8988T (cell line): ENCODE measurements at regions not wholly inside any gene's neighbourhood (a gene's known extent, or its start where the extent isn't known, plus 50 kb on each side); places are given as distances from the start of the nearest gene placed in this dataset.
"Not testable (repeated sequence)": the region's sequence is repeated elsewhere in the genome, so short reads cannot be mapped to it uniquely, and the experiment has no call there.

Experiments used
- DNase-seq: peaks from one replicate; pipeline ENCODE4 v3.0.0; 2011

- no peak for DNase-seq
These were observed 129.2 kb downstream of the TENT5A start for GRCh38 chr6:81623106-81623759.

DNA sequence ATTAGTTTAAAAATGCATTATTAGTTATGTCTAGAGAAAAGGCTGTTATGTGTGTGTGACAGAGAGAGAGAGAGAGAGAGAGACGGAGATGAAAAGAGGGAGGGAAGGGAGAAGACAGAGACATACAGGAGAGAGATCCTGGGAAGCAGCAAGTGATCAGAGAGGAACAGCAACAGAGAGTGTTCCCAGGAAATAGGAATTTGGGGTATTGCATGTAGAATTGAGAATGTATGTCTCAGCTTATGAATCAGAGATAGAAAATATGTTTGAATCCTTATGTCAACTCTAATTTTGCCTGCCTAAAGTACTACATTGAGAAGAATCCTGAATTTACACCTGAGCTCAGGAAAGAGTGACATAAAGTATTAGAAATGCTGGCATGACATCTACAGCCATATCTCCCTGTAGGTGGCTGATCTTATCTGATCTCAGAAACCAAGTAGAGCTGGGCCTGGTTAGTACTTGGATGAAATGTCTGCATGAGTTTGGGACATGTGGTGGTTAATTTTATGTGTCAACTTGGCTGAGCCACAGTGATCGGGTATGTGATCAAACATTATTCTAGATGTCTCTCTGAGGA is 130.6 kb downstream of the TENT5A start:
- no peak for DNase-seq

GRCh38 chr6:81614292-81614691 is 138.2 kb downstream of the TENT5A start:
- no peak for DNase-seq

DNA sequence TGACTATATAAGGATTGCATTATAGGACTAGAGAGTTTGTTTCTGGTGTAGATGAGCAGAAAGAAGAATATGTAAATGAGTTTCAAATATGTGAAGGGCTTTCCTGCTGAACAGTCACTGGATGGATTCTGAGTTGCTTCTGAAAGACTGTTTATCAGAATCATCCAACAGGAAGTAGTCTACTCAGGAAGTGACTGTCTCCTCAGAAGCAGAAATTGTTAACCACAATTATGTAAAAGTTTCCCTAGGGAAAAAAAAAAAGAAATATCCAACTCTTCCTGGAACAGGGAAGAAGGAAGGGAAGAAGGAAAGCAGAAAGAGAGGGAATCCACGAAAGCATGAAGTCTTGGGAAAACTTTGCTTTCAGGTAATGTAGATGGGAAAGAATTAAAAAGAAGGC is 138.9 kb downstream of the TENT5A start:
- DNase-seq: no peak

- DNase-seq: no peak
These were observed 140.3 kb downstream of the TENT5A start for GRCh38 chr6:81612136-81612535.

DNA sequence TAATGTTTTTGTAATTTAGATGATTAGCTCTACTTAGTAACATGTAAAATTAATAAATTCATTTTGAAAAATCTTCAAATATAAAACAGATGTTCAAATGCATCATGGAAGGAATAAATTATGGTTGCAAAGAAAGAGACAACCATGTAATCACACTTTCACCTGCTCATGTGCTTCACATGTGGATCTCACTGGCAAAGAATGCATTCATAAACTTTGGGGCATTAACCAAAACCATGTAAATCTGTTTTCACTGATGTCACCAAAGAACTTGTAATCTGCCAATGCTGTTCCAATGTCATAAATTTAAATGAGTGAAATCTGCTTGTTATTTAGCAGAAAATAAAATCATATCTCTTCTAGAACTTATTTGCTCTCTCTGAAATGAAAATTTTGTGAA is 142.7 kb downstream of the TENT5A start:
- no peak for DNase-seq

DNA sequence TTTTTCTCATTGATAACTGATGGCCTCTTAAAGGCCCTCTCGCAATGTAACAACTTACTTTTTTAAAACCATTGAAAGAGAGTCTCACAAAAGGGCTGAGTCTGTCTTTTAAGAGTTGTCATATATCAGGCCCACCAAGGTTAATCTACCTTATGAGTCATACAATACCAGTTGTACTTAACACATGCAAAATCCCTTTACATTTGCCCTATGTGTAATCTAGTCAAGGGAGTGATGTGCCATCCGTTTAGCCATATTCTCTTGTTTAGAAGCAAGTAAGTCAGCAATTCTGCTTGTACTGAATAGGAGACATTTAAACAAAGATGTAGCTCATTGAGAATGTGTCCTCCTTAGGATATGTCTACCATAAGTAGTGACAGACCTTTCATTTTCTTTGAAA is 143.7 kb downstream of the TENT5A start:
- DNase-seq: no peak

DNA sequence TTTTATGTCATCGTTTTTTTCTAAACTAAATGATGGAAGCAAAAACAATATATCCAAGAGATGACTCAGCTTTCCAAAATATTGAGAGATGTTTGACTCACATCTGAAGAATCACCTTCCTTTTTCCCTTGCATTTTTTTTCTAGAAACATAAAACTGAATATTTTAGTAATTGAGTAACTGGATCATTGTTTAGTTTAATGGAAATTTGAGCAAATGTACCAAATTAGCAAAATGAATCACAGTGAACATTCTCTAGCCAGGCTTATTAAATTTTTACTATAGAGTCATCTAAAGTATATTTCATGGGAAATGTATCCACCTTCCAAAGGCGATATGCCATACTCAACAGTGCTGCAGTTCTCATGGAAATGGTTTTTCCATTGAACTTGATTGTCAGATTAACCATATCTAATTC is 145.5 kb downstream of the TENT5A start:
- DNase-seq: no peak

GRCh38 chr6:81605526-81605925 is 147.0 kb downstream of the TENT5A start:
- no peak for DNase-seq

- no peak for DNase-seq
These were observed 150.6 kb downstream of the TENT5A start for GRCh38 chr6:81601918-81602317.

DNA sequence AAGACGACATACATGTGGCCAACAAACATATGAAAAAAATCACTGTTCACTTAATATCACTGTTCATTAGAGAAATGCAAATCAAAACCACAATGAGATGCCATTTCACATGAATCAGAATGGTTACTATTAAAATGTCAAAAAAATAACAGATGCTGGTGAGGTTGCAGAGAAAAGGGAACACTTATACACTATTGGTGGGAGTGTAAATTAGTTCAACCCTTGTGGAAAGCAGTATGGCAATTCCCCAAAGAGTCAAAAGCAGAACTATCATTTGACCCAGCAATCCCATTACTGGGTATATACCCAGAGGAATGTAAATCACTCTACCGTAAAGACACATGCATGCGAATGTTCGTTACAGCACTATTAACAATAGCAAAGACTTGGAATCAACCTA is 152.0 kb downstream of the TENT5A start:
- not testable (repeated sequence) for DNase-seq

- DNase-seq: no peak
These were observed 158.0 kb downstream of the TENT5A start for GRCh38 chr6:81594501-81594900.

DNA sequence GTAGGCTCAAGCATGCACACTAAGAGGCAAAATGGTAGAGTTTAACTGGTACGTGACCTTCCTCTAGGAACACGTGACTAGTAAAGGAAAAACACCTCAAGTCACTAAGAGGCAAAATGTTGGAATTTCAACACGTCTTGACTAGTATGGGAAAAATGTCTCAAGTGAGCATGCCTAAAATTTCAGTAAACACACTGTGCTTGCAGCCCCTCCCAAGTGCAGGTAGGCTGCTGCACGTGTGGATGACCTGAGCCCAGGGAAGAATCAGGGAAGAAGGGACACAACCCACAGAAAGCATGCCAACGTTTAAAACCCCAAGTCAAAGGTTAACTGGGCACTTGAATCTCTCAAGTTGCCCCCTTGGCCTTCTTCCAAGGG is 162.2 kb downstream of the TENT5A start:
- DNase-seq: no peak

DNA sequence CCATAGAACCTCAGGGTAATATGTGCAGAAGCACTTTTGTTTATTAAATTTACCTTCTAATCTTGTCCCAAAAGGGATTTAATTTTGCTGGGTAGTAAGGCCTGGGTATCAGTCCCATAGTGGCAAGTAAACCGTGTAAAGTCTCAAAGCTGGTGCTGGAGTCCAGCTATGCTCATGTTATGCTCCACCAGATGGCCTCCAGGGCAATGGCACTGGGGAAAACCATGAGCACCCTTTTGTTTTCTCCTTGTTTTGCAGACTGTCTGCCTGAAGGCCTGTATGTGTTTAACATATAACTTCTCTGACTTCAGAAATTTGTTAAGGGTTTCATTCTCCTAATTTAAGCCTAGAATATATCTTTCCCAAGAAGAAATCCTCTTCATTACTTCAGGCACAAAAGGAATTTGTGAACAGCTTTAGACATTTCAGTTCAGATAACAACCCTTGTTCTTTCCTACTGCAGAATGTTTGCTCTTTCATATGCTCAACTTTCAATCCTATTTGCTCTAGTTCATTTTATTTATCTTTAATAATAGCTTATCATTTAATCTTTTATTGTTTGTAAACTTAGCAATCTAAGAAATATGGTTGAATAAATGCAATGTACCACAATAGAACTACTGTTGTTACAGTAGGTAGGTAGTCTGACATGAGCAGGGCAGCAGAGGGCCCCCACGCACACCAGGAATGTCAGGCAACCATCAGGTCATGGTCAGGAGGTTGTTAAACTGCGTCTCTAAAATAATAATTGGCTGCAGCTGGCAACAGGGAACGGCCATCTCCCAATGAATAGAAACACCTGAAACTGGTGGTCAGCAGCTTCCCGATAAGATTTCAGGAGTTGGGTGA is 162.8 kb downstream of the TENT5A start:
- no peak for DNase-seq

GRCh38 chr6:81585686-81586085 is 166.8 kb downstream of the TENT5A start:
- not testable (repeated sequence) for DNase-seq

DNA sequence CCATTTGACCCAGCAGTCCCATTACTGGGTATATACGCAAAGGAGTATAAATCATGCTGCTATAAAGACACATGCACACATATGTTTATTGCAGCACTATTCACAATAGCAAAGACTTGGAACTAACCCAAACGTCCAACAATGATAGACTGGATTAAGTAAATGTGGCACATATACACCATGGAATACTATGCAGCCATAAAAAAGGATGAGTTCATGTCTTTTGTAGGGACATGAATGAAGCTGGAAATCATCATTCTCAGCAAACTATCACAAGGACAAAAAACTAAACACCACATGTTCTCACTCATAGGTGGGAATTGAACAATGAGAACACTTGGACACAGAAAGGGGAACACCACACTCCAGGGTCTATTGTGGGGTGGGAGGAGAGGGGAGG is 168.3 kb downstream of the TENT5A start:
- not testable (repeated sequence) for DNase-seq

DNA sequence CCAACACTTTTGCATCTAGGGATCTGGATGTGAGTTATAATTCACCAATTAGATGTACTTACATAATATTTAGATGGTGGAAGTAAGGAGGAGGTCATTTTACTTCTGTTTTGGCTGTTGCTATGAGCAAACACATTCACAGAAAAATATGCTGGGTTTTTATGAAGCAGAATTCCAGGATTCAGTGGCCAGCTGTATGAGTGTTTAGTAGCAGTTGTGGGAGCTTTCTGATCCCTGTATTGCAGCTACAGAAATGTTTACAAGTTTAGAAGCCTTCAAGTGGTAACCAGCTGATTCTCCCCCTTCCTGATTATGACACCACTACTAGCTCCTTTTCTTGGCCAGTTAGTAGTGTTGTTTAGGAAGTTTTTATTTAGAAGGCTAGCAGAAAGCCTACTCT is 177.0 kb downstream of the TENT5A start:
- no peak for DNase-seq

- no peak for DNase-seq
These were observed 180.5 kb downstream of the TENT5A start for GRCh38 chr6:81572020-81572419.

DNA sequence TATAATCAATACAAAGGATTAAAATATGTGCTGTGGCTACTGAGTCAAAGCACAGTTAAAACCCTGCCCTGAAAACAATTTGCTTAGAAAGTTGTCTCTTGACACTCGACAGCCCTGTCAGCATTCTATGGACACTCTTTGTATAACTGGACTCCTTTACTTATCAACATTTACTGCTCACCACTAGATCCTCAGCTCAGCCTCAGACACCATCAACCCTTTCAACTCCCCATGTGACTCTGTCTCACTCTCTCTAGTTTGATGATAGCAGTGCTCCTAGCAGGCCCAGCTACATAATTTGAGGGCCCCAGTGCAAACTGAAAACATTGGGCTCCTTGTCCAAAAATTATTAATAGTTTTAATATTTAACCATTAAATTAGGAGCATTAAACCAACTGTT is 181.8 kb downstream of the TENT5A start:
- DNase-seq: no peak

DNA sequence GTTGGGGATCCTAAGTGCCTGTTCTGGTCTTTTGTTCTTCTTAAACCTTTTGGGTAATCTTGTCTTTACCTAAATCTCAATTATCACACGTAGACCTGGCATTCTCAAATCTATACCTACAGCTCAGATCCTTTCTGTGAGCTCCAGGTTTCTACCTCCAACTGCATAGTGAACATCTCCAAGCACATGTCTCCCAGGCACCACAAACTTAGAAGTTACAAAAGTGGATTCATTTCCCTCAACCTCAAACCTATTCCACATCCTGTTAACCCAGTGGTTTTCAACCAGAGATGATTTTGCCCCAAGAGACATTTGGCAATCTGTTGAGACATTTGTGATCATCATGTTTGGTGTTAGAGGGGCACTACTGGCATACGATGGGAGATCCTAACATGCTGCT is 183.5 kb downstream of the TENT5A start:
- DNase-seq: no peak

DNA sequence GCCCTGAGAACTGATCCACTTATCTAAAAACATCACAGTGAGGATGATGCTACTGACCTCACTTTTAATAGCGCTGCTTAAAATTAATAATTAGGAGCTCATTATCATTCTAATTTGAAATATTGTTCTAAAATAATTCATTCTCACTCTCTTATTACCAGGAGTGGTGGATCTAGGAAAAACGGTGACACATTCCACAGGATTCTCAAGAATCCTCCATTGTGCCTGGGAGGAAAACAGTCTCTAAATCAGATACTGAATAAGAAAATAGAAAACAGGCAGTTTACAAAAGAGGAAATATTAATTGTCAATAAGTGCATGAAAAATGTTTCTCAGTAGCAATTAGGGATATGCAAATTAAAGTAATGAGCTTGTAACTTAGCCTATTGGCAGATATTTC is 187.4 kb downstream of the TENT5A start:
- DNase-seq: no peak

DNA sequence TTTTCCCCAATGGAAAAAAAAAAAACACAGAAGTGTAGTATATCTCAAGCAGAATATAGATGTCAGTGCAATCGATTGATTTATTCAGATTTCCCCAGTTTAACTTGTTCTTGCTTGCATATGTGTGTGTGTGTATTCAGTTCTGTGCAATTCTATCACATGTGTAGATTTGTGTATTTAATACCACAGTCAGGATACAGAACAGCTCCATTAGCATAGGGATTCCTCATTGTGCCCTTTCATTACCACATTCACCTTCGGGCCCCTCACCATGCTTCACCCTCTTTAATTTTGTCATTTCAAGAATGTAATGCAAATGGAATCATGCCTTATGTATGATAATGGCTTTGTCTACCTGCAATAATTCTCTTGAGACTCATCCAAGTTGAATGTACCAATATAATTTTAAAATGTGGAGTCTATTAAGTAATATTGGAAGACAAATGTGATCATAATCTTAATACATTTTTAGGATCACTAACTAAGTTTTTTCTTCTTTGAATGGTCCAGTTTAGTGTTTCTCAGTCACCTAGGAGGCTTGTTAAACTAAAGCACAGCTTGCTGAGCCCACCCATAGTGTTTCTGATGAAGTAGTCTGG is 187.9 kb downstream of the TENT5A start:
- DNase-seq: no peak

DNA sequence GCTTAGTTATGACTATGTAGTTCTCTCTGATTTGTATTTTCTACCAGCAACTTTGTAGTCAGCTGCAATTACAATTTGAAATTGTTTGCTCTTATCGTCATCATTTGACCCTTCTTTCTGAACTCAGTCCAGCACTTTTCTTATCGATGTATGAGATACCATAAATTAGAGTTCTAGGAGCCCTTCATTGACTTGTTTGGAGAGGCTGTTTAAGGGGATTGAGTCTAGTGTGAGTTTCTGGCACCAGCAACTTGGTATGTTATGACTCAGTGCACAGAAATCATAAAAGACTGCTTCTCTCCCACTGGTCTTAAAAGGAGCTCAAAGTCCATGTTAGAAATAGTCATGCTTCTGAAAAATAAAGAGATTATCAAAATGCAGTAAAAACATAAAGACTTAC is 190.3 kb downstream of the TENT5A start:
- no peak for DNase-seq

DNA sequence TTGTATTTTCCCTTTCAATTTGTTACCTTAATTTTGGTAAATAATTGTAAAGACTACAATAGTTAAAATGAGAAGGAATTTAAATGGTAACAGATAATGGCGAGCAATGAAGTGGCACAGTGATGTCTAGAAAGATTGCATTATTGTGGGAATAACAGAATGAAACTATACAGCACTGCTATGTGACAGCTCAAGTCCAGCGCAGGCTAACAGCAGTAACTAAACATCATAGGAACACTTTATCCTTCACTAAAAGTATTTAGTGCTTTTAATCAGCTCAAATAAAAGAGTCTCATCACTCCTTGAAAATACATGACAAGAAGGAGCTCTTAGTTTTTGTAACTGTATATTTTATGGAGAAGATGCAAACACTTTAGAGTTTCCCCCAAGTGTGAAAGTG is 190.8 kb downstream of the TENT5A start:
- no peak for DNase-seq
